Nephron (organoid): ENCODE measurements at regions not wholly inside any gene's neighbourhood (a gene's known extent, or its start where the extent isn't known, plus 50 kb on each side); places are given as distances from the start of the nearest gene placed in this dataset.
A peak's percentile ranks its signal among the peaks of the same experiment; 100 is the strongest.

ENCODE experiments used
- H3K27ac Mint-ChIP-seq, 3 experiments: 2 replicates each; pipeline ENCODE4 v1.8.0; 2020; ENCODE audit warnings: mixed read lengths in 3 of 3, mild to moderate bottlenecking in 2 of 3, moderate library complexity in 1 of 3
- H3K27me3 Mint-ChIP-seq: 2 replicates; pipeline ENCODE4 v1.8.0; 2021; ENCODE audit warnings: low read depth, mild to moderate bottlenecking, moderate library complexity, mixed read lengths
- H3K36me3 Mint-ChIP-seq: 2 replicates; pipeline ENCODE4 v1.8.0; 2020; ENCODE audit warnings: low read depth, mixed read lengths
- H3K4me1 Mint-ChIP-seq: 2 replicates; pipeline ENCODE4 v1.8.0; 2020; ENCODE audit warnings: mixed read lengths
- H3K4me3 Mint-ChIP-seq, 3 experiments: 2 replicates each; pipeline ENCODE4 v1.8.0; 2020; ENCODE audit warnings: mild to moderate bottlenecking in 3 of 3, mixed read lengths in 3 of 3, moderate library complexity in 2 of 3
- H3K9me3 Mint-ChIP-seq: 2 replicates; pipeline ENCODE4 v1.8.0; 2020; ENCODE audit warnings: mixed read lengths
- CTCF ChIP-seq, 3 experiments: fragments of 200-600 bp; sonication (generic); IDR thresholded peaks; one replicate each; pipeline ENCODE4 v1.5.0; 2021; ENCODE audit warnings: antibody characterized with exemption in 3 of 3; ENCODE audit not compliant: unreplicated experiment in 3 of 3

GRCh38 chr15:77798847-77799246, 166.1 kb upstream of the LINGO1 start:
- Mint-ChIP-seq H3K4me1 (peaks cover 8% of the 10 kb centered on the region), H3K9me3 (no peaks in the 10 kb centered on the region), H3K4me3 (no peak overlapping the region), H3K27me3 (peaks cover 21% of the 10 kb centered on the region), H3K36me3 (no peaks in the 10 kb centered on the region), H3K27ac (no peak overlapping the region)
- TF ChIP-seq CTCF (IDR thresholded peaks at IDR 0.05; ENCODE audit: unreplicated experiment in 3 of 3): no peak

GRCh38 chr15:77798151-77798835, 165.6 kb upstream of the LINGO1 start:
- Mint-ChIP-seq H3K4me3 (no peak overlapping the region), H3K4me1 (peaks cover 8% of the 10 kb centered on the region), H3K27me3 (peaks cover 22% of the 10 kb centered on the region), H3K9me3 (no peaks in the 10 kb centered on the region), H3K27ac (no peak overlapping the region), H3K36me3 (no peaks in the 10 kb centered on the region)
- TF ChIP-seq CTCF (IDR thresholded peaks at IDR 0.05; ENCODE audit: unreplicated experiment in 3 of 3): no peak

GRCh38 chr15:77797270-77797669, 164.6 kb upstream of the LINGO1 start:
- no peaks in the 10 kb centered on the region for H3K36me3 Mint-ChIP-seq
- no peaks in the 10 kb centered on the region for H3K9me3 Mint-ChIP-seq
- no peak overlapping the region for H3K4me3 Mint-ChIP-seq
- peaks cover 13% of the 10 kb centered on the region for H3K4me1 Mint-ChIP-seq
- no peak for TF ChIP-seq CTCF (IDR thresholded peaks at IDR 0.05; ENCODE audit: unreplicated experiment in 3 of 3)
- peaks cover 29% of the 10 kb centered on the region for H3K27me3 Mint-ChIP-seq
- no peak overlapping the region for H3K27ac Mint-ChIP-seq

DNA sequence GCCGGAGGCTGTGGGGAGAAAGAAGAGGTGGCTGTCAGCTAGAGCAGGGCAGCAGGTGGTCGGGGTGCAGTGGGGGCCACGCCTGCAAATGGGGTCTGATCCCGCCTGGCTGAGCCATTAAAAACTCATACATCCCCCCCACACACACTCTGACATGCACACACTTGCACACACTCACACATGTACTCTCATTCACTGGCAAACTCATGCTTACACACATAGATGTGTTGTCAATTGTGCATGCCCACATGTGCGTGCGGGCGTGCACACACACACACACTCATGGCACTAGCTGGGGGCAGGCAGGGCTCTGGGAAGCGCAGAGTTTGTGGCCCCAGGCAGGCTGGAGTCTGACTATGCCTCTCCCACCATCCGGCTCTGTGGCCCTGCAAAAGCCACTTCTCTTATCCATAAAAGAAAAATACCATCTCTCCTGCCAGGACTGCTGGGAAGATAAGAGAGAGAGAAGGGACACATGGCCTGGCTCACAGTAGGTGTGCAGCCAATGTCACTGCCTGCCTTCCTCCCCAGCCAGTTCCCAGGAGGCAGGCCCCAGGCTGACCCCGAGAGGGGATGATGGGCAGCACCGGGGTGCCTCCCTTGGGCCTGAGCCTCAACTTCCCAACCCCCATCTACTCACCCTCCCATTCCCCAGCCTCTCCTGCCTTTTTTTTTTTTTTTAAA, 163.5 kb upstream of the LINGO1 start:
- H3K4me1 Mint-ChIP-seq: peaks cover 19% of the 10 kb centered on the region
- no peak overlapping the region for H3K4me3 Mint-ChIP-seq
- no peaks in the 10 kb centered on the region for H3K9me3 Mint-ChIP-seq

DNA sequence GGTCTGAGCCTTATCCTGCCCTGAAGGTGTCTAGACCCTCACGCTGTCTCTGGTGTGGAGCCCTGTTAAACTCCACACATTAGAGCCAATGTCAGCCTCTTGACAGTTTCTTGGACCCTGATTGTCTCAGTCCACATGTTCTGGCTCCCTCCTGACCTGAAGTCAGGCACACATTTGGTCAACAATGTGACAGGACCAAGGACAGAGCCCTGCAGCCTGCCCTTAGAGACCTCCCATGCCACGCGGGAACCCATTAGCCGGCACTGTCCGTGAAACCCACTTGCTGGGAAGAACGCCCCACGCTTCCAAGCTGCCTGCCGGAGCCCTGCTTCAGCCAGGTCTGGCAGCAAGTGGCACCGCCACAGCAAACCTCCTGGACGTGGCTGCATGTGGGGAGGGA, 162.7 kb upstream of the LINGO1 start:
- TF ChIP-seq CTCF (IDR thresholded peaks at IDR 0.05; ENCODE audit: unreplicated experiment in 3 of 3): no peak
- Mint-ChIP-seq H3K27me3 (peaks cover 23% of the 10 kb centered on the region), H3K36me3 (no peaks in the 10 kb centered on the region), H3K9me3 (no peaks in the 10 kb centered on the region), H3K4me1 (peaks cover 19% of the 10 kb centered on the region), H3K4me3 (no peak overlapping the region), H3K27ac (no peak overlapping the region)

More for the DNA sequence above, 163.5 kb upstream of the LINGO1 start:
- no peak for TF ChIP-seq CTCF (IDR thresholded peaks at IDR 0.05; ENCODE audit: unreplicated experiment in 3 of 3)
- Mint-ChIP-seq H3K36me3 (no peaks in the 10 kb centered on the region), H3K27me3 (peaks cover 23% of the 10 kb centered on the region), H3K27ac (no peak overlapping the region)

DNA sequence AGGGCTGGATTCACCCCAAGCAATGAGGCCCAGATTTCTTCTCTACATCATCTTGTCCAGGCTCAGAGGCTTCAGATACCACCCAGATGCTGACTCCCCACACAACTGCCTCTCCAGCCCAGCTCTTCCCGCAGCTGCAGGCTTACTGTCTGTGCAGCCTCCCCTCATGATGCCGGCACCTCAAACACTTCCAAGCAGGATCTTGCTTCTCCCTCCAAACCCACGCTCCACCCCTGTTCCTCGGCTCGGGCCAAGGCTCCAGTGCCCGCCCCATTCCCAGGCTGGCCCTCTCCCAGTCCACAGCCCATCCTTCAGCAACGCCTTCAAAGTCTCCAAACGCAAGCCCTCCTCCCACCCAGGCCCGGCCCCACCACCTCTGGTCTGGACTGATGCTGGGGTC, 159.2 kb upstream of the LINGO1 start:
- Mint-ChIP-seq H3K27ac (peak overlapping the region in 2 of 3 experiments; percentile 45 to 70), H3K4me3 (no peak overlapping the region), H3K27me3 (peaks cover 27% of the 10 kb centered on the region), H3K36me3 (no peaks in the 10 kb centered on the region), H3K4me1 (peaks cover 12% of the 10 kb centered on the region), H3K9me3 (no peaks in the 10 kb centered on the region)
- no peak for TF ChIP-seq CTCF (IDR thresholded peaks at IDR 0.05; ENCODE audit: unreplicated experiment in 3 of 3)
